Adrenal gland (tissue), 5 donors: ENCODE measurements at regions not wholly inside any gene's neighbourhood (a gene's known extent, or its start where the extent isn't known, plus 50 kb on each side); places are given as distances from the start of the nearest gene placed in this dataset.

Experiments used
- CTCF ChIP-seq, 6 experiments: fragments of 450-650 bp in 4 of 6; fragments of 200-600 bp in 2 of 6; sonication (generic) in 1 of 6; IDR thresholded peaks; 1 replicate in 5 of 6; 2 replicates in 1 of 6; pipeline versions ENCODE4 v1.5.1 to v1.8.0; 2016 to 2021; ENCODE audit warnings: antibody characterized with exemption in 6 of 6, mild to moderate bottlenecking in 2 of 6, moderate library complexity in 1 of 6
- POLR2A ChIP-seq, 2 donors: fragments of 450-650 bp; IDR thresholded peaks; one replicate each; pipeline ENCODE4 v1.6.1; 2017; ENCODE audit warnings: antibody characterized with exemption in 2 of 2, mild to moderate bottlenecking in 2 of 2, moderate library complexity in 1 of 2
- donor health status: DM: no; HTN: no; CAD: no.

- TF ChIP-seq CTCF (IDR thresholded peaks at IDR 0.05): no peak
- TF ChIP-seq POLR2A (IDR thresholded peaks at IDR 0.05): no peak
Measured at GRCh38 chr1:40914927-40915569, 52.9 kb upstream of the CITED4 start.
